ENCODE measurements at regions not wholly inside any gene's neighbourhood (a gene's known extent, or its start where the extent isn't known, plus 50 kb on each side); places are given as distances from the start of the nearest gene placed in this dataset.
"Not testable (repeated sequence)": the region's sequence is repeated elsewhere in the genome, so short reads cannot be mapped to it uniquely, and the experiment has no call there.

- FAIRE-seq = no peak
Measured at GRCh38 chr1:54474310-54475251, 68.4 kb upstream of the SSBP3 start.

GRCh38 chr1:54471588-54471987 lies 65.4 kb upstream of the SSBP3 start:
- no peak for FAIRE-seq

DNA sequence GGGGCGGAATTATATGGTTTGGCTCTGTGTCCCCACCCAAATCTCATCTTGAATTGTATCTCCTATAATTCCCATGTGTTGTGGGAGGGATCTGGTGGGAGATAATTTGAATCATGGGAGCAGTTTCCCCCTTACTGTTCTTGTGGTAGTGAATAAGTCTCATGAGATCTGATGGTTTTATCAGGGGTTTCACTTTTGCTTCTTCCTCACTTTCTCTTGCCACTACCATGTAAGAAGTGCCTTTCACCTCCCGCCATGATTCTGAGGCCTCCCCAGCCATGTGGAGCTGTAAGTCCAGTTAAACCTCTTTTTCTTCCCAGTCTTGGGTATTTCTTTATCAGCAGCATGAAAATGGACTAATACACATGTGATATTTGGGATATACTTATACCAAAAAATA lies 63.2 kb upstream of the SSBP3 start:
- FAIRE-seq = not testable (repeated sequence)

GRCh38 chr1:54468288-54469084 lies 62.3 kb upstream of the SSBP3 start:
- not testable (repeated sequence) for FAIRE-seq

DNA sequence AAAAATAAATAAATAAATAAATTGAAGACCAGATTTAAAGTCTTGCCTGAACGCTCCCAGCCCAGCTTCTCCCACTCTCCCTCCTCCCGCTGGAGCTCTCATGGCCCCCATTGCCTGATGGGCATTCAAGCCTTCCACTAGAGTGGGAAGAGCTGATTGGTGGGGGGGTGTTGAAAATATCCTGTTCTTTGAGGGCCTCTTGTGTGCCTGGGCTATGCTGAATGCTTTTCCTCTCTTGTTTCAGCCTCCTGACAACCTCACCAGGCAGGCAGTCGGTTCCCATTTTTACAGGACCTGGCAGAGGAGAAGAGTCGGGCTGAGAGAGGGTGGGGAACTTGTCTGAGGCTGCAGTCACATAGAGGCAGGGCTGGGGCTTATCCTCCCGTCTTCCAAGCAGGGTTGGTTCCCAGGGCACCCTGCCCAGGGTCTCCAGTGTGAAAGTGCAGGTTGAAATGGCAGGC lies 59.2 kb upstream of the SSBP3 start:
- no peak for FAIRE-seq

DNA sequence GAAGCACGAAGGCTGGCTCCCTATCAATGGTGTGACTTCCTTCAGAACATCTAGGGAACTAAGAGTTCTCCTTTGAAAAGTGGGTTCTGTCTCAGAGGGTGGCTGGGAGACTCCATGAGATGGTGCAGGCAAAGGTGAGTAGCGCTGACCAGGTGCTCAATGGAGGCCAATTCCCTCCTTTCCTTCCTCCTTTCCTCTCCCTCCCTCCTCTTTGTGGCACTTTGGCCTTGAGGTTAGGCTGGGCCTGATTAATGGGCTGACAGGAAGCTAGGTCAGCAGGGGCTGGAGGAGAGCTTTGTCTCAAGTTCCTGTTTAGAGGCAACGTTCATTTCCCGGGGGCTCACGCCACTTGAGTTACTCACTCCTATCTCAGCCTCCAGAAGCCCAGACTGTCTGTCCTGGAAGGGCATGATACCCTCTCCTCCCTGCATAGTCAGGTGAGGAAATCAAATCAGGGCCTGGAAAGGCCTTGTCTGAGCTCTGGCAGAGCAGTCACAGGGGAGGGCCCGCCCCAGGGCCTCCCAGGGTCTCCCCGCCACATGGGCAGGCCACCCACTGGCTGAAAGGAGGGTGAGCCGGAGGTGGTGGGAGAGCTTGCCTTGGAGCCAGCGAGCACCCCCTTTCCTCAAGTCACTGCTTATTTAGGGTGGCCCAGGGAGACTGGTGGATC lies 58.4 kb upstream of the SSBP3 start:
- no peak for FAIRE-seq

DNA sequence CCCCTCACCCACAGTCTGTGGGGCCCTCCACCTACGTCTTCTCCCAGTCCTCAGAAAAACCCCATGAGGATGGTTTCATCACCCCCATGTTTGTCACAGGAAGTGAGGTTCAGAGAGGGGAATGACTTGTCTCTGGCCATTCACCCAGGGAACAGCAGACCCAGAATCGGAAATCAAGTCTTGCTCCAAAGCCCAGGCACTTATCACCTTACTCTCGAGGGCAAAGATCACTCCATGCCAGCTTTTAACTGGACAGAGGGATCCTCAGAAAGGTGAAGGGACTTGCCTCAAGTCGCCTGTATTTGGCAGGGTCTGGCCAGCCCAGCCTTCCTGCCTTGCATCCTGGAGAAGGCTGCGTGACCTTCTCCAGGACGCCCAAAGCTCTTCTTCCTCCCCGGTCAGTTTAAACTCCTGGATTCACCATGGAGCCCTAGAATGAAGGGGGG lies 57.9 kb upstream of the SSBP3 start:
- FAIRE-seq = no peak

GRCh38 chr1:54463259-54464030 lies 57.3 kb upstream of the SSBP3 start:
- FAIRE-seq = no peak

- FAIRE-seq = no peak
Measured at GRCh38 chr1:54462597-54463258, 56.5 kb upstream of the SSBP3 start.

DNA sequence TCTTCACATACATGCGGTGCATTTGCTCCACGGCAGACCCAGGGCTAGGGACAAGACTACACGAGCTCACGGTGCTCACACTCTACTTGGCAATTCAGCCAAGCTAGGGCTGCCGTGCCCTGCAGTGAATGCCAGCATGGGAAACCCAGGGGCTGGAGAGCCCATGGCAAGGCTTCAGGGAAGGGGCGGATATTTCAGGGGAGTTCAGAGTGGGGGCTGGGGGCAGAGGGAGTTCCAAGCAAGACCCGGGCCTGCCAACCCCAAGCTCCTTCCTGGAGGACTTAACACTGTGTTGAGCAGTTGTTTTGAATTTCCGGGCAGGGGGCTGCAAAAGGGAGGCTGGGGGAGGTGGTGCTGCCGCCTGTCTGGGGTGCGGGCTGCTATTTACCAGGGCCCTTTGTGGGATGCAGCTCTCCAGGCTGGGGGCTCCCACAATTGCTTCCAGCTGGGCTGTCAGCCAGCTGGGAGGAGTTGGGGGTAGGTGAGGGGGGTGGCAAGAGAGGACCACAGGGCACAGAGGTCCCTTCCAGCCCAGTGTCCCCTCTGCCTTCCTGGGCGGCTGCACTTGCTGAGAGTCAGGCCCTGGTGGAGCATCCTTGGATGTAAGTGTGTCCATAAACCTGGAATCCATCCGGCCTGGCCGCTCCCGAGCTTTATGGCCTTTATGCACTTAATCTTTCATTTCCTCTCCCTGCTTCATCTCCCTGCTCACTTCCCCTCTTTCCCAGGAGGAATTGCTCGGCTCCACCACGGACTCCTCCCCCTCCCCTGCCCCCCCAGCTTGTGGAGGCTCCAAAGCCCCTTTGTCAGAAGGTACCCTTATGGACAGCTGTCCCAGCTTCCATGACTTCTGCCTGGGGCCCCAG lies 55.8 kb upstream of the SSBP3 start:
- no peak for FAIRE-seq

- no peak for FAIRE-seq
Measured at GRCh38 chr1:54460861-54461387, 54.7 kb upstream of the SSBP3 start.

- FAIRE-seq = no peak
Measured at GRCh38 chr1:54460351-54460750, 54.2 kb upstream of the SSBP3 start.

- FAIRE-seq = no peak
Measured at GRCh38 chr1:54459726-54460191, 53.6 kb upstream of the SSBP3 start.

GRCh38 chr1:54459140-54459539 lies 52.9 kb upstream of the SSBP3 start:
- no peak for FAIRE-seq

- FAIRE-seq = no peak
Measured at GRCh38 chr1:54456921-54457529, 50.8 kb upstream of the SSBP3 start.

DNA sequence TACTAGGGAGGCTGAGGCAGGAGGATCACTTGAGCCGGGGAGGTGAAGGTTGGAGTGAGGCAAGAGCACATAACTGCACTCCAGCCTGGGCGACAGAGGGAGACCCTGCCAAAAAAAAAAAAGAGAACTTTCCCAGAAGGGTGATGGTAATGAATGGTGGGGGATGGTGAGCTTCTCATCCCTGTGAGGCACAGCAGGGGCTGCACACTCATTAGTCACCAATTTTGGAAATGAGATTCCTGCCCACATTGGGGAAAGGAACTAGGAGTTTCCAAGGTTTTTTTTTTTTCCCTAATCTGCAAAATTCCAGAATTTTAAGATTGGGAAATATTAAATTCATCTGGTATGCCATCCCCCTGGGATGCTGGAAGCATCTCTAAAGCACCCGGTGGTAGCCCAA lies 50.2 kb upstream of the SSBP3 start:
- FAIRE-seq = no peak

Measured in G401.6 (cell line).